Lower lobe of right lung (tissue), 2 donors: ENCODE measurements at regions not wholly inside any gene's neighbourhood (a gene's known extent, or its start where the extent isn't known, plus 50 kb on each side); places are given as distances from the start of the nearest gene placed in this dataset.

Source experiments
- ATAC-seq, 2 donors: fragments of 200-7000 bp; cut with Tn5 transposase; one replicate each; pipeline ENCODE4 v1.9.1; 2020 to 2022; ENCODE audit warnings: mild to moderate bottlenecking in 2 of 2, moderate library complexity in 2 of 2
- DNase-seq: peaks from one replicate; pipeline ENCODE4 v3.0.0-alpha.2; 2020
- H3K27ac ChIP-seq: fragments of 200-600 bp; one replicate; pipeline ENCODE4 v1.8.0; 2022
- H3K27me3 ChIP-seq: fragments of 200-600 bp; one replicate; pipeline ENCODE4 v1.8.0; 2022; ENCODE audit warnings: low read depth
- H3K36me3 ChIP-seq: fragments of 200-600 bp; one replicate; pipeline ENCODE4 v1.8.0; 2022; ENCODE audit warnings: mild to moderate bottlenecking
- H3K4me1 ChIP-seq: fragments of 200-600 bp; one replicate; pipeline ENCODE4 v1.8.0; 2022
- H3K4me3 ChIP-seq: fragments of 200-600 bp; one replicate; pipeline ENCODE4 v1.8.0; 2022; ENCODE audit warnings: mild to moderate bottlenecking
- H3K9me3 ChIP-seq: fragments of 200-600 bp; one replicate; pipeline ENCODE4 v1.8.0; 2022
- intact Hi-C: fragments of 100-400 bp; cut with DNase I; formaldehyde crosslinking; loops from one replicate; pipeline ENCODE4 v1.11.0; 2022
- TF ChIP-seq, protein P1 (sequence below): fragments of 200-600 bp; IDR thresholded peaks from one replicate; pipeline ENCODE4 v1.8.0; 2022; ENCODE audit warnings: antibody characterized with exemption, mild to moderate bottlenecking
- donor health status: DM: no; HTN: yes; CAD: no; lungs with severe emphysema.

DNA sequence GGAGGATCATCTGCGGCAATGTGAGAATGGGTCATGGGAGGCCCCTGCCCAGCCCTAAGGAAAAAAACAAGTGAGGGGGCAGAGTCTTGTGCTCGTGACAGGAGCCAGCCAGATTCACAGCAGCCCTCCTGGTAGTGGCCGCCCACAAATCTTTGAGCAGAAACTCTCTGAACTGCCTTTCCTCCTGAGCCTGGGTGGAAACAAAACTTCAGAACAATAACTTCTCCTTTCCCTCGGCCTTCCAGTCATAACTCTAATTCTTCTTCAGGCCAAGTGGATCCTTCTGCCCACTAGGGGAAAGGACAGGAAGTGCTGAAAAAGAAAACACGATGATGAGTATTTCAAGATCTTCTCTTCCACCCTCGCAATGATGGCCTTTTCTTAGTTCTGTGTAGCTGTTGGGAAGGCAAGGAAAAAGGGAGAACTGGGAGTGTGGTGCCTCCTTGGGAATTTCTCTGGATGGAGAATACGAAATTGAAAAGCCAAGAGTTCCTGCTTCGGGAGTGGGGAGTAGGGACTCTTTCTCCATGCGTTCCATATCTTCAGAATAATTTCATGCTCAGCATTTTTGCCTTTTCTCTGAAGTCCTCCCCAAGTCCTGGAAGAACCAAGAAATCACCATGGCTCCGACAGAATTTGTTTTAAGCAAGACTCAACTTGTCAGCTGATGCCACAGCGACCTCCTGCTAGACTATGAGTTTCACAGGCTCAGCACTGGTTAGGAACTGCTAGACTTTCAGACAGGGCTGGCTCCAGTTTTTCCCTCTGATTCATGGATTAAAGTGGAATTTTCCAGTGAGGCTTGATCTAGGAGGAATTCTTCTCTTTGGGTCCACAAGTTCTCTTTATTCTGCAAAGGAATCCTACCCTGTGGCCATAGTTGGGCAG lies 188.9 kb downstream of the CAND1 start:
- peaks cover 17% of the 10 kb centered on the region for H3K4me1 ChIP-seq
- TF ChIP-seq, protein P1, sequence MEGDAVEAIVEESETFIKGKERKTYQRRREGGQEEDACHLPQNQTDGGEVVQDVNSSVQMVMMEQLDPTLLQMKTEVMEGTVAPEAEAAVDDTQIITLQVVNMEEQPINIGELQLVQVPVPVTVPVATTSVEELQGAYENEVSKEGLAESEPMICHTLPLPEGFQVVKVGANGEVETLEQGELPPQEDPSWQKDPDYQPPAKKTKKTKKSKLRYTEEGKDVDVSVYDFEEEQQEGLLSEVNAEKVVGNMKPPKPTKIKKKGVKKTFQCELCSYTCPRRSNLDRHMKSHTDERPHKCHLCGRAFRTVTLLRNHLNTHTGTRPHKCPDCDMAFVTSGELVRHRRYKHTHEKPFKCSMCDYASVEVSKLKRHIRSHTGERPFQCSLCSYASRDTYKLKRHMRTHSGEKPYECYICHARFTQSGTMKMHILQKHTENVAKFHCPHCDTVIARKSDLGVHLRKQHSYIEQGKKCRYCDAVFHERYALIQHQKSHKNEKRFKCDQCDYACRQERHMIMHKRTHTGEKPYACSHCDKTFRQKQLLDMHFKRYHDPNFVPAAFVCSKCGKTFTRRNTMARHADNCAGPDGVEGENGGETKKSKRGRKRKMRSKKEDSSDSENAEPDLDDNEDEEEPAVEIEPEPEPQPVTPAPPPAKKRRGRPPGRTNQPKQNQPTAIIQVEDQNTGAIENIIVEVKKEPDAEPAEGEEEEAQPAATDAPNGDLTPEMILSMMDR, result peak; percentile 31
- no peaks in the 10 kb centered on the region for H3K36me3 ChIP-seq
- DNase-seq (no peak), ATAC-seq (peak; percentile 60 to 65)
- peak overlapping the region; percentile 7 for H3K27ac ChIP-seq
- no peaks in the 10 kb centered on the region for H3K9me3 ChIP-seq
- no peak overlapping the region for H3K4me3 ChIP-seq
- intact Hi-C loops, result no loop called here
- H3K27me3 ChIP-seq, result no peaks in the 10 kb centered on the region

DNA sequence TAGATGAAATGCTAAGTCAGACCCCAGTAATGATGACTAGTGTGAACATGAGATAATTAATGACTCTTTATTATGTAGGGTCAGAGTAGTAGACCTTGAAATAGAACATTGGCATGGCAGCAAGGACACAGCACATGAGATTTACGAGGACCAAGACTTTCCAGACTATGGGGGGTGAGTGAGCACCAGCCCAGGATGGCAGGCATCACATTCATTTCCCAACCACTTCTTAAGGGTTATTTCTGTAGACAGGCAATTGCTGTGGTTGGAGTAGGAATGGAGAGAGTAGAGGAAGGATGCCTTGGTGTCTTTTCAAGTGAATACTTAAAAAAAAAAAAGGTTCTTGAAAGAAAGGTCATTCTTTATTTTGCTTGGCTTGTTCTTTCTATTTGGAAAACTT lies 189.4 kb upstream of the DYRK2 start:
- no peak overlapping the region for H3K4me3 ChIP-seq
- H3K27ac ChIP-seq, result no peak overlapping the region
- TF ChIP-seq, protein P1, result no peak
- no peaks in the 10 kb centered on the region for H3K36me3 ChIP-seq
- H3K4me1 ChIP-seq, result peaks cover 17% of the 10 kb centered on the region
- H3K27me3 ChIP-seq, result no peaks in the 10 kb centered on the region
- intact Hi-C loops, result no loop called here
- DNase-seq (no peak), ATAC-seq (no peak)
- H3K9me3 ChIP-seq, result no peaks in the 10 kb centered on the region

DNA sequence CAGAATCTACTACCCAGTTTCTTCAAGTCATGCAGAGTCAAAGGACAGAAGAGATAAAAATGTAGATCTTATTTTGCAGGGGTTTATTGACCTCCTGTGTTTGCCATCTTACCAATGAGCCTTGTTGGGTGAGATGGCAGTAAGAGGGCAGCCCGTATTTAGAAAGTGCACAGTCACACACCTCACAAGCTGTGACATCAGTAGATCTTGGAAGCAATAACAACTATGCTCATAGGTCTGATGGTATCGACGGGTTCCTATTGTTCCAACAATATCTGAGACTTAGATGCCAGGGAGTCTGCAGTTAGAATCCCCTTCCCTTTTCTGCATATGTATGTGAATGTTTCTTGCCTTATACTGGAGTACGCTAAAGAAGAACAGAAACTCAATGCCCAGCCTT lies 189.0 kb upstream of the DYRK2 start:
- TF ChIP-seq, protein P1, result no peak
- no peaks in the 10 kb centered on the region for H3K36me3 ChIP-seq
- ATAC-seq (no peak), DNase-seq (no peak)
- H3K9me3 ChIP-seq, result no peaks in the 10 kb centered on the region
- peaks cover 17% of the 10 kb centered on the region for H3K4me1 ChIP-seq
- no peaks in the 10 kb centered on the region for H3K27me3 ChIP-seq
- H3K4me3 ChIP-seq, result no peak overlapping the region
- no peak overlapping the region for H3K27ac ChIP-seq
- intact Hi-C loops, result no loop called here

DNA sequence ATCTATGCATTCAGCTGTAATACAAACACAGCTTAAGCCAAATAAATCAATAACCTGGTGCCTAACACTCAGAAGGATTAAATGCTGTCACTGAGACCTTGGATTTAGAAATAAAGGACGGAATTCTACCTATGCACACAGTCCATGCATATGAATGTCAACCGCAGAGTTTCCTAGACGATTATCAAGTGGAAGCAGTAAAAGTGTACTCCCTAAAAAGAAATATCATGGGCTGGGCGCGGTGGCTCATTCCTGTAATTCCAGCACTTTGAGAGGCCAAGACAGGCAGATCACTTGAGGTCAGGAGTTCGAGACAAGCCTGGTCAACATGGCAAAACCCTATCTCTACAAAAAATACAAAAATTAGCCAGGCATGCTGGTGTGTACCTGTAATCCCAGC lies 188.2 kb upstream of the DYRK2 start:
- intact Hi-C loops, result no loop called here
- ATAC-seq (no peak), DNase-seq (no peak)
- H3K9me3 ChIP-seq, result no peaks in the 10 kb centered on the region
- H3K27ac ChIP-seq, result no peak overlapping the region
- no peaks in the 10 kb centered on the region for H3K27me3 ChIP-seq
- TF ChIP-seq, protein P1, result no peak
- peaks cover 17% of the 10 kb centered on the region for H3K4me1 ChIP-seq
- no peak overlapping the region for H3K4me3 ChIP-seq
- H3K36me3 ChIP-seq, result no peaks in the 10 kb centered on the region

DNA sequence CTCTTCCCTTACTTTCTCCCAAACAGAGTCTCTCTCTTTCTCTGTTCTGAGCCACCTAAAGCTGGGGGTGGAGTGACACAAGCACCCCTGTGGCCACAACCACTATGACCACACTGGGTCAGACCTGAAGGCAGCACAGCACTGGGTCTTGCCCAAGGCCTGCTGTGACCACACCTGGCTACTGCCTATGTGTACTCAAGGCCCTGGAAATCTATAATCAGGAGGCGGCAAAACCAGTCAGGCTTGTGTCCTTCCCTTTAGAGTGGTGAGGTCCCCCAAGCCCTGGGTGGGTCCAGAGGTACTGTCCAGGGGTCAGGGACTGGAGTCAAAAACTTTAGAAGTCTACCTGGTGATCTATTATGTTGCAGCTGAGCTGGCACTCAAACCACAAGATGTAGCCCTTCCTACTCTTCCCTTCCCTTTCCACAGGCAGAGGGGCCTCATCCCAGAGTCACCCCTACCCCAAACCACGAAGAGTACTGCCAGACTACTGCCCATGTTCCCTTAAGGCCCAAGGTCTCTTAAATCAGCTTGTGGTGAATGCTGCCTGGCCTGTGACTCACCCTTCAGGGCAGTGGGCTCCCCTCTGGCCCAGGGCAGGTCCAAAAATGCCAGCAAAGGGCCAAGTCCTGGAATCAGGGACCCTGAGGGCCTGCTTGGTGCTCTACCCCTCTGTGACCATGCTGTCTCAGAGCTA lies 179.8 kb upstream of the DYRK2 start:
- peaks cover 4% of the 10 kb centered on the region for H3K9me3 ChIP-seq

More for the DNA sequence above, 179.8 kb upstream of the DYRK2 start:
- H3K4me1 ChIP-seq, result no peaks in the 10 kb centered on the region
- H3K27me3 ChIP-seq, result no peaks in the 10 kb centered on the region
- intact Hi-C loops, result no loop called here
- ATAC-seq (no peak), DNase-seq (no peak)
- TF ChIP-seq, protein P1, result no peak
- no peak overlapping the region for H3K4me3 ChIP-seq
- H3K36me3 ChIP-seq, result no peaks in the 10 kb centered on the region
- H3K27ac ChIP-seq, result no peak overlapping the region
